ENCODE measurements at regions not wholly inside any gene's neighbourhood (a gene's known extent, or its start where the extent isn't known, plus 50 kb on each side); places are given as distances from the start of the nearest gene placed in this dataset.

DNA sequence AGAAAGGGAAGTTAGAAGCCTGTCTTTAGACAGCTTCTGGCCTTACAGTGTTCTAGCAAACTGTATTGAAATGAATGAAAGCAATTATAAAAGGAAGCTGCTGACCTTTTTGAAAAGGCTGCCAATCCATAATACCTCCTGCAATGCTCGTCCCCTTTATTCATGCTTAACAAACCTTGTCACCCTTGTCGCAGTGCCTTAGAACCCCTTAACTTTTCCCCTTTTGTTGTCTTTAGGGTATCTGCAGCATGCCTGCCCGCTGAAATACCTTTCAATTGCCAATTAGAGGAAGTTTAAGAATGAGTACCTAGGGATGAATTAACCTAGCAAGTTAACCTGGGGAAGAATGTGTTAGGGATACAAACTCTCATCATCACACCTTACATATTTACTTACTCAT, 731.2 kb downstream of the RERGL start:
- DNase-seq (ENCODE audit: low spot score) = no peak
- H3K4me3 Mint-ChIP-seq (ENCODE audit: unreplicated experiment) = no peak overlapping the region
- TF ChIP-seq, protein P1, sequence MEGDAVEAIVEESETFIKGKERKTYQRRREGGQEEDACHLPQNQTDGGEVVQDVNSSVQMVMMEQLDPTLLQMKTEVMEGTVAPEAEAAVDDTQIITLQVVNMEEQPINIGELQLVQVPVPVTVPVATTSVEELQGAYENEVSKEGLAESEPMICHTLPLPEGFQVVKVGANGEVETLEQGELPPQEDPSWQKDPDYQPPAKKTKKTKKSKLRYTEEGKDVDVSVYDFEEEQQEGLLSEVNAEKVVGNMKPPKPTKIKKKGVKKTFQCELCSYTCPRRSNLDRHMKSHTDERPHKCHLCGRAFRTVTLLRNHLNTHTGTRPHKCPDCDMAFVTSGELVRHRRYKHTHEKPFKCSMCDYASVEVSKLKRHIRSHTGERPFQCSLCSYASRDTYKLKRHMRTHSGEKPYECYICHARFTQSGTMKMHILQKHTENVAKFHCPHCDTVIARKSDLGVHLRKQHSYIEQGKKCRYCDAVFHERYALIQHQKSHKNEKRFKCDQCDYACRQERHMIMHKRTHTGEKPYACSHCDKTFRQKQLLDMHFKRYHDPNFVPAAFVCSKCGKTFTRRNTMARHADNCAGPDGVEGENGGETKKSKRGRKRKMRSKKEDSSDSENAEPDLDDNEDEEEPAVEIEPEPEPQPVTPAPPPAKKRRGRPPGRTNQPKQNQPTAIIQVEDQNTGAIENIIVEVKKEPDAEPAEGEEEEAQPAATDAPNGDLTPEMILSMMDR (IDR thresholded peaks at IDR 0.05) = no peak
- peaks cover 10% of the 10 kb centered on the region for H3K27me3 Mint-ChIP-seq (ENCODE audit: low read depth)
- no peak overlapping the region for H3K27ac Mint-ChIP-seq (ENCODE audit: unreplicated experiment)
- H3K4me1 Mint-ChIP-seq (ENCODE audit: low read depth) = no peaks in the 10 kb centered on the region
- no peaks in the 10 kb centered on the region for H3K9me3 Mint-ChIP-seq (ENCODE audit: low read depth)
- no peaks in the 10 kb centered on the region for H3K36me3 Mint-ChIP-seq (ENCODE audit: low read depth)

GRCh38 chr12:17357396-17357795, 732.6 kb downstream of the RERGL start:
- H3K27me3 Mint-ChIP-seq (ENCODE audit: low read depth) = peaks cover 13% of the 10 kb centered on the region
- H3K4me1 Mint-ChIP-seq (ENCODE audit: low read depth) = no peaks in the 10 kb centered on the region
- no peak overlapping the region for H3K27ac Mint-ChIP-seq (ENCODE audit: unreplicated experiment)
- no peak overlapping the region for H3K4me3 Mint-ChIP-seq (ENCODE audit: unreplicated experiment)
- no peak for DNase-seq (ENCODE audit: low spot score)
- H3K36me3 Mint-ChIP-seq (ENCODE audit: low read depth) = no peaks in the 10 kb centered on the region
- no peaks in the 10 kb centered on the region for H3K9me3 Mint-ChIP-seq (ENCODE audit: low read depth)
- TF ChIP-seq, protein P1 (IDR thresholded peaks at IDR 0.05) = no peak

GRCh38 chr12:17352164-17352563, 737.8 kb downstream of the RERGL start:
- no peak for DNase-seq (ENCODE audit: low spot score)
- Mint-ChIP-seq H3K27me3 (ENCODE audit: low read depth) (peaks cover 3% of the 10 kb centered on the region), H3K9me3 (ENCODE audit: low read depth) (no peaks in the 10 kb centered on the region), H3K27ac (ENCODE audit: unreplicated experiment) (no peak overlapping the region), H3K36me3 (ENCODE audit: low read depth) (no peaks in the 10 kb centered on the region), H3K4me1 (ENCODE audit: low read depth) (no peaks in the 10 kb centered on the region), H3K4me3 (ENCODE audit: unreplicated experiment) (no peak overlapping the region)
- TF ChIP-seq, protein P1 (IDR thresholded peaks at IDR 0.05) = no peak

- Mint-ChIP-seq H3K27me3 (ENCODE audit: low read depth) (peaks cover 3% of the 10 kb centered on the region), H3K4me3 (ENCODE audit: unreplicated experiment) (no peak overlapping the region), H3K4me1 (ENCODE audit: low read depth) (no peaks in the 10 kb centered on the region), H3K36me3 (ENCODE audit: low read depth) (no peaks in the 10 kb centered on the region), H3K9me3 (ENCODE audit: low read depth) (no peaks in the 10 kb centered on the region), H3K27ac (ENCODE audit: unreplicated experiment) (no peak overlapping the region)
- TF ChIP-seq, protein P1 (IDR thresholded peaks at IDR 0.05) = no peak
- no peak for DNase-seq (ENCODE audit: low spot score)
Observed at GRCh38 chr12:17348311-17348710, 741.7 kb downstream of the RERGL start.

- TF ChIP-seq, protein P1 (IDR thresholded peaks at IDR 0.05) = no peak
- Mint-ChIP-seq H3K27me3 (ENCODE audit: low read depth) (peaks cover 2% of the 10 kb centered on the region), H3K4me1 (ENCODE audit: low read depth) (no peaks in the 10 kb centered on the region), H3K9me3 (ENCODE audit: low read depth) (no peaks in the 10 kb centered on the region), H3K4me3 (ENCODE audit: unreplicated experiment) (no peak overlapping the region), H3K27ac (ENCODE audit: unreplicated experiment) (no peak overlapping the region), H3K36me3 (ENCODE audit: low read depth) (no peaks in the 10 kb centered on the region)
- DNase-seq (ENCODE audit: low spot score) = no peak
Observed at GRCh38 chr12:17344649-17345048, 738.7 kb upstream of the LMO3 start.
